ENCODE measurements at regions not wholly inside any gene's neighbourhood (a gene's known extent, or its start where the extent isn't known, plus 50 kb on each side); places are given as distances from the start of the nearest gene placed in this dataset.

DNA sequence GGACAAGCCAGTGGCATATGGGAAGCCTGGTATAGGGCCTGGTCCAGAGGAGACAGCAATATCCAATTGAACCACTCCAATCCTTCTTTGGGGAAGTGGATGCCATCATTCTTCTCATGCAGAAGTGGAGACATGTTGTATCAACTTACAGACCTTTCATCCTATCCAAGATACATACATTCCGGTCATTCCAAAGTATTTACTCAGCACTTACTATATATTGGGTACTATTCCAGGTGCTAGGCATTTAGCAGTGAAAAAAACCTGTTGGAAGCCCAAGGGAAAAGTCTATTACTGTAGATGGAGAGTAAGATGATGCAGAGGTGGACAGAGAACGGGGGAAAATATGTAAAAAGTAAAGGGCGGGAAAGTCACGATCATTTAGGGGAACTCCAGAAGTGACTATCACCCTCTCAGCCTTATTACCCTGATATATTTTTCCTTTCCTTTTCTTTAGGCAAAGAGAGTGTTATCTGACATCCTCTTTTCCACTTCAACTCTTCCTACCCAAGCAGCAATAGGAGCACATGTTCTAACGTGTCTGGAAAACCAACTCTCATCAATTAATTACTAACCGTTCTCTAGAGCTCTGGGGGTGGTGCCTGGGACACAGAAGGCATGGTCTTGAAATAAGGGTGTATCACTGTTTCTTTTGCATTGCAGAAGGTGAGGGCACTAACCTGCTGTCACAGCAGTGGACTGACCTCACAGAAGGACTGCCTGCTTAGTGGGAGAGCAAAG lies 210.1 kb upstream of the MAF start:
- TF ChIP-seq EP300 (IDR thresholded peaks at IDR 0.05) (no peak), POLR2AphosphoS5 (IDR thresholded peaks at IDR 0.05) (no peak), CTCF (IDR thresholded peaks at IDR 0.05) (no peak)
